ENCODE measurements at regions not wholly inside any gene's neighbourhood (a gene's known extent, or its start where the extent isn't known, plus 50 kb on each side); places are given as distances from the start of the nearest gene placed in this dataset.

DNA sequence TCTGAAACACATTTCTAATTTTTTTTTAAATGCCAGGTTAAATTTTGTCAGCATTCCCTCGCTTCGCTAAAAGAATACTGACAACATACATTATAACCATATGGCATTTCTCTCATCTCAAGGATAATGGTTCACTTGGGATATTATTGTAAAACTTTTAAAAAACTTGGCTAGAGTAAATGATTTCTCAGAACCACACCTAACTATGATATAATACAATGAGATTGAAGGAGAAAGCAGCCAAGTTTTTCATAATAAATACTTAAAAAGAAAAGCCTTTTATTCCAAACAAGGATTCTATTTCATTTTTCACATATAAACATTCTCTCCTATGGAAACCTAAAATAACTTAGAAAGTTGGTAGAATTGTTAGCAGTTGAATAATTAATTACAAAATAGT, 413.9 kb downstream of the HGF start:
- BruUV-seq (replicated peaks) = no TSS peak
- no peak for FAIRE-seq
- Histone ChIP-seq H3K4me1 (ENCODE audit: control insufficient read depth, extremely low read depth, insufficient read depth, low read length) (no peaks in the 10 kb centered on the region), H2AFZ (ENCODE audit: low read depth, low read length) (no peak overlapping the region), H3K9ac (replicated peaks; ENCODE audit: extremely low read depth, insufficient read depth, low read length) (no peak overlapping the region), H3K4me2 (ENCODE audit: insufficient read depth, low read length) (no peak overlapping the region), H3K27ac (ENCODE audit: insufficient read depth, low read depth, low read length) (no peak overlapping the region), H3K79me2 (ENCODE audit: control insufficient read depth, insufficient read depth, low read length) (no peaks in the 10 kb centered on the region), H4K20me1 (replicated peaks; ENCODE audit: control insufficient read depth, extremely low read depth, insufficient read depth, low read length) (no peaks in the 10 kb centered on the region), H3K36me3 (ENCODE audit: control insufficient read depth in 2 of 2, extremely low read depth in 1 of 2, insufficient read depth in 2 of 2, low read length in 2 of 2) (no peaks in the 10 kb centered on the region), H3K4me3 (replicated peaks in 1 of 3; ENCODE audit: insufficient read depth in 1 of 3, low read depth in 1 of 3, low read length in 3 of 3) (no peak overlapping the region), H3K9me3 (replicated peaks; ENCODE audit: control insufficient read depth, insufficient read depth, low read length) (no peaks in the 10 kb centered on the region), H3K9me1 (replicated peaks; ENCODE audit: control insufficient read depth, extremely low read depth, insufficient read depth, low read length) (no peaks in the 10 kb centered on the region), H3K27me3 (ENCODE audit: control insufficient read depth in 2 of 2, insufficient read depth in 2 of 2, low read length in 2 of 2) (no peaks in the 10 kb centered on the region)
- dilution Hi-C loops (cut with MboI; ENCODE audit: extremely low pct_ligation_motif_present, low sequenced_read_pairs) (no loop called here), intact Hi-C loops (cut with micrococcal nuclease) (no loop called here)
- TF ChIP-seq MYC (IDR thresholded peaks at IDR 0.05; ENCODE audit: low read depth, low read length) (no peak), JUN (IDR thresholded peaks at IDR 0.05; ENCODE audit: borderline replicate concordance, insufficient read depth, insufficient read length, low read depth) (no peak), GATA2 (IDR thresholded peaks at IDR 0.05; ENCODE audit: insufficient read depth, insufficient read length, low read depth, low read length) (no peak), EZH2 (IDR thresholded peaks at IDR 0.05; ENCODE audit: borderline replicate concordance, low read depth, low read length, severe bottlenecking) (no peak), POLR2AphosphoS5 (IDR thresholded peaks at IDR 0.05; ENCODE audit: insufficient read depth, low read depth, low read length) (no peak), POLR2A (IDR thresholded peaks at IDR 0.05; ENCODE audit: low read depth, low read length) (no peak), FOS (IDR thresholded peaks at IDR 0.05; ENCODE audit: borderline replicate concordance, insufficient read depth, low read length) (no peak)
- TF ChIP-seq, protein P1, sequence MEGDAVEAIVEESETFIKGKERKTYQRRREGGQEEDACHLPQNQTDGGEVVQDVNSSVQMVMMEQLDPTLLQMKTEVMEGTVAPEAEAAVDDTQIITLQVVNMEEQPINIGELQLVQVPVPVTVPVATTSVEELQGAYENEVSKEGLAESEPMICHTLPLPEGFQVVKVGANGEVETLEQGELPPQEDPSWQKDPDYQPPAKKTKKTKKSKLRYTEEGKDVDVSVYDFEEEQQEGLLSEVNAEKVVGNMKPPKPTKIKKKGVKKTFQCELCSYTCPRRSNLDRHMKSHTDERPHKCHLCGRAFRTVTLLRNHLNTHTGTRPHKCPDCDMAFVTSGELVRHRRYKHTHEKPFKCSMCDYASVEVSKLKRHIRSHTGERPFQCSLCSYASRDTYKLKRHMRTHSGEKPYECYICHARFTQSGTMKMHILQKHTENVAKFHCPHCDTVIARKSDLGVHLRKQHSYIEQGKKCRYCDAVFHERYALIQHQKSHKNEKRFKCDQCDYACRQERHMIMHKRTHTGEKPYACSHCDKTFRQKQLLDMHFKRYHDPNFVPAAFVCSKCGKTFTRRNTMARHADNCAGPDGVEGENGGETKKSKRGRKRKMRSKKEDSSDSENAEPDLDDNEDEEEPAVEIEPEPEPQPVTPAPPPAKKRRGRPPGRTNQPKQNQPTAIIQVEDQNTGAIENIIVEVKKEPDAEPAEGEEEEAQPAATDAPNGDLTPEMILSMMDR (IDR thresholded peaks at IDR 0.05; ENCODE audit: extremely low read depth in 1 of 2, insufficient read depth in 1 of 2, low read depth in 1 of 2, low read length in 2 of 2) = no peak
- TF ChIP-seq, protein P2, sequence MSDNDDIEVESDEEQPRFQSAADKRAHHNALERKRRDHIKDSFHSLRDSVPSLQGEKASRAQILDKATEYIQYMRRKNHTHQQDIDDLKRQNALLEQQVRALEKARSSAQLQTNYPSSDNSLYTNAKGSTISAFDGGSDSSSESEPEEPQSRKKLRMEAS (IDR thresholded peaks at IDR 0.05; ENCODE audit: insufficient read depth, insufficient read length) = no peak
- CTCF ChIA-PET = no interaction called here
- DNase-seq (ENCODE audit: low read depth, low spot score) = no peak
- POLR2A ChIA-PET = no interaction called here
